ENCODE measurements at regions not wholly inside any gene's neighbourhood (a gene's known extent, or its start where the extent isn't known, plus 50 kb on each side); places are given as distances from the start of the nearest gene placed in this dataset.

DNA sequence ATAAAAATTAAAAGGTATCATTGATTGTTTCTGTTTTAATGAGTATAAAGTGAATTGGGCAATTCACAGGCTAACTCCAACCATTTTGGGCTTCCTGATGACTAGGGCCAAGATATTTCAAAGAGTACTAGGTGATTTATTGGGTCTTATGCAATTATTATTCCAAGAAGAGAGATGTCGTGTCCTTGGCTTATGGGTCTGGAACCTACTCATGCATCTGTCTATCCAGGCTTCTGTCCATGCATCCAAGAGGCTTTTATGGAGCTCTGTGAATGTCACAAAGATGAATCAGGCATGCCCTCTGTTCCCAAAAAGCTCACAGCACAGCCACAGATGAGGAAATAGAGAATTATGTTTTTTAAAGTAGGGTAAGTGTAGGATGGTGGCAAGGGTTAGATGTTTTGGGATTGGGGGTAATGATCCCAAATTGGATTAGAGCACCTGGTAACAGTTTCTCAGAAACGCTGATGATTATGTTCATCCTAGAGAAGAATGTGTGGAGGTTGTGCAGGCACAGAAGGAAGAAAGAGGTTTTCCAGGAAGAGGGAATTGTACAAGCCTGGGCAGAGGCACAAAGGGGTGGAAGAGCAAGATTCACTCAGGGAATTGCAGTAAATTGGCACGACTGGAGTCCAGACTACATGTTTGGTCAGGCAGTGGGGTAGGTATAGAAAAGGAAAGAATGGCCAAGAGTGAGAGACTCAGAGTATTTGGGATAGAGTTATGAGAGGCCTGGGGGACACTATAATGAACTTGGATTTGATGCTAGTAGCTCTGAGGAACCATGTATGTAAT is 83.0 kb upstream of the TNC start:
- H3K27ac ChIP-seq = no peak overlapping the region
- TF ChIP-seq, protein P1, sequence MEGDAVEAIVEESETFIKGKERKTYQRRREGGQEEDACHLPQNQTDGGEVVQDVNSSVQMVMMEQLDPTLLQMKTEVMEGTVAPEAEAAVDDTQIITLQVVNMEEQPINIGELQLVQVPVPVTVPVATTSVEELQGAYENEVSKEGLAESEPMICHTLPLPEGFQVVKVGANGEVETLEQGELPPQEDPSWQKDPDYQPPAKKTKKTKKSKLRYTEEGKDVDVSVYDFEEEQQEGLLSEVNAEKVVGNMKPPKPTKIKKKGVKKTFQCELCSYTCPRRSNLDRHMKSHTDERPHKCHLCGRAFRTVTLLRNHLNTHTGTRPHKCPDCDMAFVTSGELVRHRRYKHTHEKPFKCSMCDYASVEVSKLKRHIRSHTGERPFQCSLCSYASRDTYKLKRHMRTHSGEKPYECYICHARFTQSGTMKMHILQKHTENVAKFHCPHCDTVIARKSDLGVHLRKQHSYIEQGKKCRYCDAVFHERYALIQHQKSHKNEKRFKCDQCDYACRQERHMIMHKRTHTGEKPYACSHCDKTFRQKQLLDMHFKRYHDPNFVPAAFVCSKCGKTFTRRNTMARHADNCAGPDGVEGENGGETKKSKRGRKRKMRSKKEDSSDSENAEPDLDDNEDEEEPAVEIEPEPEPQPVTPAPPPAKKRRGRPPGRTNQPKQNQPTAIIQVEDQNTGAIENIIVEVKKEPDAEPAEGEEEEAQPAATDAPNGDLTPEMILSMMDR (IDR thresholded peaks at IDR 0.05) = no peak
- no peak for TF ChIP-seq ZFX (IDR thresholded peaks at IDR 0.05; ENCODE audit: borderline replicate concordance)

DNA sequence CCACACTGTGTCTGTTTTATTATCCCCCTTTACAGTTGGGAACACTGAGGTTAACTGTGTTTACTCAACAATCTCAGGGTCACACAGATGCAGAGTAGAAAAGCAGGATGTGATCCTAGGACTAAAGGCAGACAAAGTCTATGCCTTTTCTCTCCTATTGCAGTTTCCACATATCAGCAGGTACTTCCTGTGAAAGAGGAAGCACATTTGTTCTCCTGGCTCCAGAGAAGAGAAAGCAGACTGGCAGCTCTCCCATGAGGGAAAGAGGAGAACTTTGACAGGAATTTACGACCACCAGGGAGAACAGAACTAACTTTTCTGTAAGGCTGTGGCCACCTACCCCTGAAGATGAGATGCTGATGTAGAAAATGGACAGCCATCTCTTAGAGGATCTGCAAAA is 84.2 kb upstream of the TNC start:
- H3K27ac ChIP-seq = no peak overlapping the region

DNA sequence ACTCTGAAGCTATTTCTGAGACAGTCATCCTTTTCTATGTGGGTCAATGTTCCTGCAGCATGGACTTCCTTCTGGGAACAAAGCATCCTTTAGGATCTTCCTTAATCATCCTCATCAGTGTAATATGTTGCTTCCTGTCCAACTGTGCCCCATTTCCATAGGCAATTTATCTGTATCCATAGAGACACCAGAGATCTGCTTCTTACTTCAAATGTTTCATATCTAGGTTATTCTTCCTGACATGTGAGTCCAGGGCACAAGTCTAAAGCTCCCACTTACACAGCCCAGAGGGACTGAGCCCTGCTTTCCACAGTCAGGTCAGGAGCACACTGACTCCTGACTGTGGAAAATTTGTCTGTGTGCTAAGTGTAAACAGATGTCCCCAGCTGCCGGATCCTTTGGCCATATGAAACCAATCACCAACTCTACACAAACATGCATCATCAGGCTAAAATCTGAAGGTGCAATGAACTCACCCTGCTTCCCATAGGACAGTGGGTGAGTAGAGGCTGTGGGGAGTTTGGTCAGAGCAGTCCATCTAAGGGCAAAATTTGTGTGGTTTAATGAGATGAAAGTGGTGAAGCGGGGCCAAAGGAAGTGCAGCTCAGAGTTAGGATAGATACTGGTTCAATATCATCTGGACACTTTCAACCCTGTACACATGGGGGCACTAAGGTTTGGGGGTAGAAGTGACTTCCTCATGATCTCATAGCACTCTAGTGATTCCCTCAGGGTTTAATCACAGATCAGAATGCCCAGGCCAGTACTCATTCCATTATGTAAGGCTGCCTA is 85.2 kb upstream of the TNC start:
- no peak overlapping the region for H3K27ac ChIP-seq
- TF ChIP-seq ZFX (IDR thresholded peaks at IDR 0.05; ENCODE audit: borderline replicate concordance) = no peak
- TF ChIP-seq, protein P1 (IDR thresholded peaks at IDR 0.05) = no peak

More for the DNA sequence above, 84.2 kb upstream of the TNC start:
- TF ChIP-seq ZFX (IDR thresholded peaks at IDR 0.05; ENCODE audit: borderline replicate concordance) = no peak
- TF ChIP-seq, protein P1 (IDR thresholded peaks at IDR 0.05) = no peak

DNA sequence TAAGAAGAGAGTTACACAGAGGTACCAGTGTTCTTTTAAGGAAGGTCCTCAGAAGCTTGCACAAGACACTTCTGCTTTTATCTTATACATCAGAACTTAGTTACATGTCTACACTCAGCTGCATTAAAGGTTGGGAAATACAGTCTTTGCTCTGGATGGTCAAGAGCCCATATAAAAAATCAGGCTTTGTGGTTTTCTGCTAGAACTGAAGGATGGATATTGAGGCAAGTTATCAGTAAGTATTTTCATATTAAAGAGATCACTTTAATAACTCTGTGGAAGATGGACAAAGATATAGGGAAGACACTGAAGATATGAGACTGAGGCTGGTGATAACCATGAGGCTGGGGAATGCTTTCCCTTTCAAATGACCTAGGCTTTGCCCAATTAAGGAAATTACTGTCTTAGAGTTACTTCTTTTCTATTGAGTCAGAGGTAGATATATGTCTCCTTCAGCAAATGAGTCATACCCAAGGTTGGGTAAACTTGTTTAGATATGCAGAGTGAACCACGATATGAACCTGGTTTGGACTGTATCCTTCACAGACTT is 87.0 kb upstream of the TNC start:
- H3K27ac ChIP-seq = no peak overlapping the region

DNA sequence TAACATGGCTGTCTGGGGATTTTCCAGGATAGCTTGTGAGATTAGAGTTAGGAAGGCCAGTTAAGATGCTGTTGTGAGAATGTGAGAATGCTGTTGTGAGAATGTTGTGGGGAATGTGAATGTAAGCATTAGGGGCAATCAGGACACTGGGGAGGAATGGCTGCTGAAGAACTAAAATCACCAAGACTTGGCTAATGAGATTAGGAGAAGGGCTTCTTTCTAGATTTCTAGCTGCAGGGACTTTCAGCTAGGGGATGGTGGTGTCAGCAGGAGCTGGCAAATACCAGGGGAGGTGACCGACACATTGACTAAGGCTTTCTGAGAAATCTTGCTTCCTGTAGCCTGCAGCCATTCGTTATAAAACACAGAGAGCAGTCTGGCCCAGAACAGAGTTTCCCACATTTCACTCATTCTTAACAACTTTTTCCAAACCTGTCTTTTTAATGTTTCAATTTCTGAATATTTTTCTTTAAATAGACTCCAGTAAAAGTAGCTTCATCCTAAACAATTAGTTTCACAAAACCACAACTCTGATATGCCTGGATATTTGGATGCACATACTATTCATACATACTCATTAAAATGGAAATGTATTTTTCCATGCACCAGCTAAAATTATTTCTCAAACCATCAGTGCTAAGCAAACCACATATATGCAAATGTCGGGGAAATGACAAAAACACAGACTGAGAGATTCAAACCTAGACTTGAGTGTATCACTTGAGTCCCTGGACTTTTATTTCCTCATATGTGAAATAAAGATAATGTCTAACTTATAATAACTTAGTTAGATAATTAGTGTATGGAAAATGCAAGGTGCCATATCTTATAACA is 89.3 kb upstream of the TNC start:
- TF ChIP-seq ZFX (IDR thresholded peaks at IDR 0.05; ENCODE audit: borderline replicate concordance) = no peak
- TF ChIP-seq, protein P1 (IDR thresholded peaks at IDR 0.05) = no peak
- no peak overlapping the region for H3K27ac ChIP-seq

More for the DNA sequence above, 87.0 kb upstream of the TNC start:
- no peak for TF ChIP-seq ZFX (IDR thresholded peaks at IDR 0.05; ENCODE audit: borderline replicate concordance)
- TF ChIP-seq, protein P1 (IDR thresholded peaks at IDR 0.05) = no peak

DNA sequence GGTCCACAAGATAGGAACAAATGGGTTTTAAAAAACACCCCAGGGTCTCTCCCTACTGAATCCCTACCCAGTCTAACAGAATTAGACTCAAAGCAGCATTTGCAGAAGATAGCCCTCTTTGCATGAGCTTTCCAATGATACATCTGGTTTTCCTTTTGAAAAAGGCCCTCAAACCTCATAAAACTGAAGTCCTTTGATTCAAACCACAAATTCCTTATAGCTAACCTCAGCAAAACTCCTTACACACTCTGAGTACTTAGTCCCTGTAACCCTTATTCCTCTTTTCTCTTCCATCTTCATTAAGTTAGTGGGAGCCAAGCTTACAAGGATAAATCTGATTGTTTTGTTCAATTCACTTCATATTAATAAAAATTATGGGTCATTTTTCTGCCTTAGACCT is 90.5 kb upstream of the TNC start:
- no peak for TF ChIP-seq ZFX (IDR thresholded peaks at IDR 0.05; ENCODE audit: borderline replicate concordance)
- TF ChIP-seq, protein P1 (IDR thresholded peaks at IDR 0.05) = no peak
- no peak overlapping the region for H3K27ac ChIP-seq

Measured in 22Rv1 (cell line).